Trophoblast cell (in vitro differentiated cells and primary cell): ENCODE measurements at regions not wholly inside any gene's neighbourhood (a gene's known extent, or its start where the extent isn't known, plus 50 kb on each side); places are given as distances from the start of the nearest gene placed in this dataset.
"Not testable (repeated sequence)": the region's sequence is repeated elsewhere in the genome, so short reads cannot be mapped to it uniquely, and the experiment has no call there.

Experiments used
- DNase-seq, 2 donors: peaks; one replicate each; pipeline ENCODE4 v3.0.0-alpha.2; 2016
- H2AFZ ChIP-seq: 2 replicates; pipeline ENCODE4 v1.6.1; 2013; ENCODE audit warnings: low read length, moderate library complexity, mild to moderate bottlenecking; ENCODE audit not compliant: insufficient read depth, poor library complexity
- H2AK5ac ChIP-seq: 2 replicates; pipeline ENCODE4 v1.6.1; 2013; ENCODE audit warnings: mild to moderate bottlenecking, low read length
- H2BK120ac ChIP-seq: 2 replicates; pipeline ENCODE4 v1.6.1; 2013; ENCODE audit warnings: low read length, mild to moderate bottlenecking, moderate library complexity; ENCODE audit not compliant: insufficient read depth, poor library complexity
- H2BK12ac ChIP-seq: 2 replicates; pipeline ENCODE4 v1.6.1; 2013; ENCODE audit warnings: mild to moderate bottlenecking, low read length, moderate library complexity
- H2BK5ac ChIP-seq: 2 replicates; pipeline ENCODE4 v1.6.1; 2013; ENCODE audit warnings: low read length, low read depth, moderate library complexity, mild to moderate bottlenecking; ENCODE audit not compliant: poor library complexity
- H3K14ac ChIP-seq: 2 replicates; pipeline ENCODE4 v1.6.1; 2013; ENCODE audit warnings: mild to moderate bottlenecking, low read length
- H3K18ac ChIP-seq: 2 replicates; pipeline ENCODE4 v1.6.1; 2013; ENCODE audit warnings: mild to moderate bottlenecking, low read length
- H3K23ac ChIP-seq: 2 replicates; pipeline ENCODE4 v1.6.1; 2013; ENCODE audit warnings: low read length
- H3K27ac ChIP-seq: 2 replicates; pipeline ENCODE4 v1.5.1; 2013; ENCODE audit warnings: low read depth, mild to moderate bottlenecking, inconsistent platforms, low read length, moderate library complexity
- H3K27me3 ChIP-seq: 2 replicates; pipeline ENCODE4 v1.6.1; 2013; ENCODE audit warnings: inconsistent platforms, mild to moderate bottlenecking, low read length, moderate library complexity; ENCODE audit not compliant: insufficient read depth
- H3K36me3 ChIP-seq, 2 experiments: 1 replicate in 1 of 2; 2 replicates in 1 of 2; pipeline ENCODE4 v1.6.1; 2013; ENCODE audit warnings: low read length in 2 of 2, mild to moderate bottlenecking in 2 of 2, moderate library complexity in 1 of 2; ENCODE audit not compliant: insufficient read depth in 2 of 2, control insufficient read depth in 1 of 2
- H3K4ac ChIP-seq: 2 replicates; pipeline ENCODE4 v1.6.1; 2013; ENCODE audit warnings: low read depth, mild to moderate bottlenecking, low read length, moderate library complexity
- H3K4me1 ChIP-seq, 2 experiments: 1 replicate in 1 of 2; 2 replicates in 1 of 2; pipeline ENCODE4 v1.6.1; 2013; ENCODE audit warnings: low read length in 2 of 2, mild to moderate bottlenecking in 2 of 2, moderate library complexity in 1 of 2; ENCODE audit not compliant: insufficient read depth in 2 of 2, control insufficient read depth in 1 of 2
- H3K4me2 ChIP-seq: 2 replicates; pipeline ENCODE4 v1.6.1; 2013; ENCODE audit warnings: inconsistent platforms, mild to moderate bottlenecking, low read length, moderate library complexity
- H3K4me3 ChIP-seq: 2 replicates; pipeline ENCODE4 v1.5.1; 2013; ENCODE audit warnings: mild to moderate bottlenecking, low read depth, low read length, inconsistent platforms
- H3K79me1 ChIP-seq: one replicate; pipeline ENCODE4 v1.6.1; 2013; ENCODE audit warnings: low read length
- H3K79me2 ChIP-seq: 2 replicates; pipeline ENCODE4 v1.6.1; 2013; ENCODE audit warnings: low read length, mild to moderate bottlenecking; ENCODE audit not compliant: control insufficient read depth, insufficient read depth, poor library complexity
- H3K9ac ChIP-seq: 2 replicates; pipeline ENCODE4 v1.6.1; 2013; ENCODE audit warnings: mild to moderate bottlenecking, low read length
- H3K9me3 ChIP-seq: 2 replicates; pipeline ENCODE4 v1.6.1; 2013; ENCODE audit warnings: low read depth, mild to moderate bottlenecking, control low read depth, inconsistent platforms, low read length; ENCODE audit not compliant: insufficient read depth
- H4K12ac ChIP-seq: 2 replicates; pipeline ENCODE4 v1.6.1; 2013; ENCODE audit warnings: low read depth, mild to moderate bottlenecking, low read length, moderate library complexity
- H4K8ac ChIP-seq: 2 replicates; pipeline ENCODE4 v1.6.1; 2013; ENCODE audit warnings: low read depth, mild to moderate bottlenecking, low read length, moderate library complexity
- H4K91ac ChIP-seq: one replicate; pipeline ENCODE4 v1.6.1; 2013; ENCODE audit warnings: low read depth, mild to moderate bottlenecking, low read length, moderate library complexity
- WGBS: extraction: QIAGEN DNeasy Blood & Tissue Kit; methylation state at CpG from one replicate; pipeline ENCODE4 v1.1.7; 2013; ENCODE audit warnings: missing lambda C conversion rate; ENCODE audit not compliant: insufficient read length, insufficient coverage; ENCODE audit errors: extremely low coverage; 5-methylcytosine and 5-hydroxymethylcytosine counted together

- Histone ChIP-seq H3K4me2 (no peak overlapping the region), H2BK12ac (no peak overlapping the region), H3K9me3 (no peaks in the 10 kb centered on the region), H3K23ac (no peak overlapping the region), H3K9ac (no peak overlapping the region), H4K12ac (no peak overlapping the region), H3K27me3 (no peaks in the 10 kb centered on the region), H3K27ac (no peak overlapping the region), H3K79me2 (no peaks in the 10 kb centered on the region), H3K14ac (no peak overlapping the region), H2AFZ (no peak overlapping the region), H3K36me3 (no peaks in the 10 kb centered on the region), H2BK5ac (no peak overlapping the region), H3K4me3 (no peak overlapping the region), H3K18ac (no peak overlapping the region), H4K8ac (no peak overlapping the region), H4K91ac (no peak overlapping the region), H2BK120ac (no peak overlapping the region), H3K4ac (no peak overlapping the region), H3K79me1 (no peaks in the 10 kb centered on the region), H3K4me1 (no peaks in the 10 kb centered on the region), H2AK5ac (no peak overlapping the region)
- DNase-seq: no peak
- no CpG with 5 or more reads among the region's 1 CpG for WGBS
Observed at GRCh38 chr7:109713366-109713765, 1143.7 kb downstream of the DNAJB9 start.

GRCh38 chr7:109719359-109719758 is 1149.7 kb downstream of the DNAJB9 start:
- not testable (repeated sequence) for H3K36me3 ChIP-seq, H3K9ac ChIP-seq, H3K27ac ChIP-seq, H3K23ac ChIP-seq, H3K14ac ChIP-seq, H3K27me3 ChIP-seq, H4K12ac ChIP-seq, H2BK12ac ChIP-seq, H2AK5ac ChIP-seq, H3K9me3 ChIP-seq, H3K18ac ChIP-seq, H3K79me2 ChIP-seq, H4K8ac ChIP-seq, H3K4me1 ChIP-seq, H3K4me2 ChIP-seq, H3K79me1 ChIP-seq, DNase-seq, H2BK5ac ChIP-seq, H3K4ac ChIP-seq, H2BK120ac ChIP-seq, H2AFZ ChIP-seq, H3K4me3 ChIP-seq, H4K91ac ChIP-seq
- WGBS: no CpG with 5 or more reads among the region's 8 CpGs

GRCh38 chr7:109734601-109735000 is 1164.9 kb downstream of the DNAJB9 start:
- no peak overlapping the region for H2AFZ ChIP-seq

GRCh38 chr7:109735881-109736280 is 1166.2 kb downstream of the DNAJB9 start:
- Histone ChIP-seq H3K4me1 (no peaks in the 10 kb centered on the region), H3K36me3 (no peaks in the 10 kb centered on the region)

More at GRCh38 chr7:109734601-109735000, 1164.9 kb downstream of the DNAJB9 start:
- Histone ChIP-seq H2BK12ac (no peak overlapping the region), H3K4me1 (no peaks in the 10 kb centered on the region), H3K36me3 (no peaks in the 10 kb centered on the region), H3K4me3 (no peak overlapping the region), H3K14ac (no peak overlapping the region), H3K18ac (no peak overlapping the region), H4K91ac (no peak overlapping the region), H2AK5ac (no peak overlapping the region), H3K4ac (no peak overlapping the region), H4K12ac (no peak overlapping the region), H3K27ac (no peak overlapping the region), H3K9me3 (no peaks in the 10 kb centered on the region), H3K79me1 (no peaks in the 10 kb centered on the region), H3K23ac (no peak overlapping the region), H2BK5ac (no peak overlapping the region), H3K27me3 (no peaks in the 10 kb centered on the region), H2BK120ac (no peak overlapping the region), H4K8ac (no peak overlapping the region), H3K4me2 (no peak overlapping the region), H3K79me2 (no peaks in the 10 kb centered on the region), H3K9ac (no peak overlapping the region)
- DNase-seq: no peak

More at GRCh38 chr7:109735881-109736280, 1166.2 kb downstream of the DNAJB9 start:
- H4K8ac ChIP-seq: no peak overlapping the region
- no peak overlapping the region for H3K4ac ChIP-seq
- H3K9me3 ChIP-seq: no peaks in the 10 kb centered on the region
- no peak overlapping the region for H2AK5ac ChIP-seq
- H2BK120ac ChIP-seq: no peak overlapping the region
- no peak overlapping the region for H2BK12ac ChIP-seq
- H3K4me2 ChIP-seq: no peak overlapping the region
- no peak overlapping the region for H3K27ac ChIP-seq
- no peak for DNase-seq
- H3K4me3 ChIP-seq: no peak overlapping the region
- no peak overlapping the region for H3K18ac ChIP-seq
- H4K12ac ChIP-seq: no peak overlapping the region
- H2AFZ ChIP-seq: no peak overlapping the region
- no peak overlapping the region for H3K9ac ChIP-seq
- no peaks in the 10 kb centered on the region for H3K27me3 ChIP-seq
- no CpG with 5 or more reads among the region's 5 CpGs for WGBS
- no peak overlapping the region for H3K14ac ChIP-seq
- no peaks in the 10 kb centered on the region for H3K79me1 ChIP-seq
- no peaks in the 10 kb centered on the region for H3K79me2 ChIP-seq
- H4K91ac ChIP-seq: no peak overlapping the region
- H2BK5ac ChIP-seq: no peak overlapping the region
- H3K23ac ChIP-seq: no peak overlapping the region
